K562 (cell line): ENCODE measurements at regions not wholly inside any gene's neighbourhood (a gene's known extent, or its start where the extent isn't known, plus 50 kb on each side); places are given as distances from the start of the nearest gene placed in this dataset.

Source experiments
- ATAC-seq: fragments of 200-7000 bp; cut with Tn5 transposase; 3 replicates; pipeline ENCODE4 v1.9.1; 2020; ENCODE audit warnings: moderate library complexity
- BruUV-seq: library from RNA; stranded (reverse); fragments of 400-500 nt; replicated peaks from 2 replicates; lab custom pipeline; 2021; lab: Mats Ljungman, UMichigan
- CTCF ChIA-PET: fragments of 300-600 bp; formaldehyde crosslinking; extraction: SDS; loops from one replicate; lab custom pipeline; 2021; ENCODE audit warnings: low intra/inter-chr PET ratio; lab: Yijun Ruan, JAX
- POLR2A ChIA-PET: fragments of 300-600, 350-650 bp; sonication (Branson Sonifier 250); formaldehyde crosslinking; extraction: SDS; loops from one replicate; lab custom pipeline; 2021; ENCODE audit warnings: antibody characterized with exemption, inconsistent platforms; lab: Yijun Ruan, JAX
- DNase-seq, 4 experiments: peaks; one replicate each; pipeline versions ENCODE4 v3.0.0 to v3.0.0-alpha.2; 2011 to 2018; ENCODE audit warnings: low spot score in 3 of 4, mixed read lengths in 3 of 4; ENCODE audit errors: extremely low read depth in 1 of 4
- FAIRE-seq: peaks from 2 replicates; lab custom pipeline; 2011; peaks lifted over from hg19 to GRCh38; lab: Jason Lieb, UNC
- H2AFZ ChIP-seq: 2 replicates; pipeline ENCODE4 v1.6.0; 2011; ENCODE audit warnings: low read depth, low read length, control low read depth, inconsistent platforms
- H3K27ac ChIP-seq: fragments of 200-600 bp; 3 replicates; pipeline ENCODE4 v1.8.0; 2011; ENCODE audit warnings: low read depth, mild to moderate bottlenecking, control low read depth, inconsistent platforms, low read length, moderate library complexity, mixed read lengths; ENCODE audit errors: extremely low read depth
- H3K27me3 ChIP-seq, 2 experiments: fragments of 300-600 bp in 1 of 2; 2 replicates in 1 of 2; 3 replicates in 1 of 2; pipeline versions ENCODE4 v1.6.0 to v1.8.0; 2011; ENCODE audit warnings: inconsistent platforms in 2 of 2, low read length in 2 of 2, mild to moderate bottlenecking in 1 of 2, mixed read lengths in 1 of 2, moderate library complexity in 1 of 2; ENCODE audit not compliant: control insufficient read depth in 2 of 2, insufficient read depth in 2 of 2
- H3K36me3 ChIP-seq: fragments of 300-600 bp; 3 replicates; pipeline ENCODE4 v1.8.0; 2011; ENCODE audit warnings: mild to moderate bottlenecking, low read length, inconsistent platforms; ENCODE audit not compliant: control insufficient read depth, insufficient read depth
- H3K4me1 ChIP-seq, 2 experiments: fragments of 200-600 bp in 1 of 2; replicated peaks in 1 of 2; 2 replicates in 1 of 2; 3 replicates in 1 of 2; pipeline versions ENCODE4 v1.5.1 to v1.8.0; 2011; ENCODE audit warnings: inconsistent platforms in 2 of 2, low read length in 2 of 2, mild to moderate bottlenecking in 1 of 2, mixed read lengths in 1 of 2, moderate library complexity in 1 of 2; ENCODE audit not compliant: control insufficient read depth in 2 of 2, insufficient read depth in 2 of 2
- H3K4me2 ChIP-seq: 2 replicates; pipeline ENCODE4 v1.6.1; 2011; ENCODE audit warnings: low read length, control low read depth, inconsistent platforms, mixed read lengths; ENCODE audit not compliant: insufficient read depth
- H3K4me3 ChIP-seq: fragments of 200-600 bp; sonication (generic), shearing (Covaris generic); 2 replicates; pipeline ENCODE4 v1.5.1; 2016; ENCODE audit warnings: control low read depth, inconsistent platforms
- H3K79me2 ChIP-seq: fragments of 200-600 bp; 3 replicates; pipeline ENCODE4 v1.8.0; 2011; ENCODE audit warnings: low read length, inconsistent platforms; ENCODE audit not compliant: control insufficient read depth, insufficient read depth
- H3K9ac ChIP-seq, 2 experiments: 2 replicates each; pipeline versions ENCODE4 v1.6.0 to v1.6.1; 2011; ENCODE audit warnings: low read depth in 2 of 2, low read length in 2 of 2, control low read depth in 1 of 2, inconsistent platforms in 1 of 2, mild to moderate bottlenecking in 1 of 2, mixed read lengths in 1 of 2; ENCODE audit not compliant: insufficient read depth in 1 of 2
- H3K9me1 ChIP-seq: one replicate; pipeline ENCODE4 v1.6.0; 2011; ENCODE audit warnings: inconsistent platforms, mild to moderate bottlenecking, low read length, moderate library complexity; ENCODE audit not compliant: control insufficient read depth, insufficient read depth
- H3K9me3 ChIP-seq: replicated peaks from 2 replicates; pipeline ENCODE4 v1.5.1; 2011; ENCODE audit warnings: low read depth, low read length, inconsistent platforms; ENCODE audit not compliant: control insufficient read depth, insufficient read depth
- H4K20me1 ChIP-seq: replicated peaks from 2 replicates; pipeline ENCODE4 v1.6.1; 2011; ENCODE audit warnings: low read length, inconsistent platforms, mixed read lengths; ENCODE audit not compliant: control insufficient read depth, insufficient read depth
- CEBPB ChIP-seq: fragments of 450-650 bp; IDR thresholded peaks from 2 replicates; pipeline ENCODE4 v1.6.1; 2016; ENCODE audit warnings: missing genetic modification characterization, missing compliant biosample characterization
- CHD1 ChIP-seq: fragments of 200-600 bp; sonication (generic); IDR thresholded peaks from one replicate; pipeline ENCODE4 v1.6.1; 2012; ENCODE audit warnings: mild to moderate bottlenecking, moderate library complexity, low read length, inconsistent platforms
- CTCF ChIP-seq, 3 experiments: IDR thresholded peaks in 2 of 3; conservative IDR thresholded peaks in 1 of 3; 2 replicates each; pipeline ENCODE4 v1.5.1; 2011 to 2012; ENCODE audit warnings: low read length in 3 of 3, mild to moderate bottlenecking in 3 of 3, control low read depth in 2 of 3, improper control_type of control experiment in 1 of 3, inconsistent platforms in 1 of 3, low read depth in 1 of 3, mixed read lengths in 1 of 3, moderate library complexity in 1 of 3; ENCODE audit not compliant: insufficient read depth in 2 of 3
- ETV6 ChIP-seq, 3 experiments: fragments of 150-350 bp in 1 of 3; sonication (generic) in 1 of 3; formaldehyde crosslinking in 1 of 3; IDR thresholded peaks; 2 replicates each; pipeline versions ENCODE4 v1.6.1 to v1.8.0; 2014 to 2022; ENCODE audit warnings: borderline replicate concordance in 2 of 3, low read depth in 2 of 3, antibody characterized with exemption in 1 of 3, low read length in 1 of 3, mild to moderate bottlenecking in 1 of 3, missing genetic modification reagents in 1 of 3
- GABPA ChIP-seq: fragments of 200-800 bp; sonication (Bioruptor generic); conservative IDR thresholded peaks from 2 replicates; pipeline ENCODE4 v1.6.1; 2016; ENCODE audit warnings: low read depth, missing genetic modification characterization, missing compliant biosample characterization
- HBP1 ChIP-seq: fragments of 450-650 bp; formaldehyde crosslinking; IDR thresholded peaks from 2 replicates; pipeline ENCODE4 v1.4.0; 2022; ENCODE audit warnings: missing genetic modification characterization
- HDAC1 ChIP-seq, 2 experiments: fragments of 450-650 bp; IDR thresholded peaks; 2 replicates each; pipeline ENCODE4 v1.6.1; 2016 to 2017; ENCODE audit warnings: inconsistent platforms in 1 of 2, mild to moderate bottlenecking in 1 of 2, moderate library complexity in 1 of 2
- HMG20B ChIP-seq: fragments of 250-450 bp; sonication (Bioruptor Pico); IDR thresholded peaks from 2 replicates; pipeline ENCODE4 v1.5.0; 2021; ENCODE audit warnings: mild to moderate bottlenecking
- KDM5B ChIP-seq: fragments of 200-600 bp; sonication (generic); IDR thresholded peaks from 2 replicates; pipeline ENCODE4 v1.6.1; 2012; ENCODE audit warnings: low read depth, mild to moderate bottlenecking, moderate library complexity, low read length, control low read depth, inconsistent platforms; ENCODE audit not compliant: insufficient replicate concordance
- RCOR1 ChIP-seq, 2 experiments: IDR thresholded peaks; 2 replicates each; pipeline ENCODE4 v1.6.1; 2012; ENCODE audit warnings: low read depth in 2 of 2, low read length in 2 of 2, borderline replicate concordance in 1 of 2, improper control_type of control experiment in 1 of 2
- ZC3H11A ChIP-seq: IDR thresholded peaks from 2 replicates; pipeline ENCODE4 v1.6.1; 2012; ENCODE audit warnings: low read depth, low read length, improper control_type of control experiment
- WGBS: fragments of 100-300 bp; shearing (Covaris generic); methylation state at CpG from one replicate; pipeline ENCODE4 v1.1.6; 2016; ENCODE audit warnings: low coverage, mixed read lengths; ENCODE audit not compliant: insufficient coverage; ENCODE audit errors: missing lambda C conversion rate; 5-methylcytosine and 5-hydroxymethylcytosine counted together
- in situ Hi-C: fragments of 300-500 bp; cut with MboI; formaldehyde crosslinking; loops from 4 replicates; pipeline ENCODE4 v1.15.0; 2018; ENCODE audit warnings: inconsistent platforms, mixed read lengths
- intact Hi-C: fragments of 100-400 bp; cut with micrococcal nuclease; formaldehyde crosslinking; loops from 2 replicates; pipeline ENCODE4 v1.14.2; 2022

- Histone ChIP-seq H3K27ac (no peak overlapping the region), H4K20me1 (no peaks in the 10 kb centered on the region), H3K9ac (no peak overlapping the region), H3K9me1 (no peaks in the 10 kb centered on the region), H3K4me3 (no peak overlapping the region), H3K79me2 (no peaks in the 10 kb centered on the region), H3K27me3 (no peaks in the 10 kb centered on the region), H3K36me3 (no peaks in the 10 kb centered on the region), H3K9me3 (no peaks in the 10 kb centered on the region), H2AFZ (no peak overlapping the region), H3K4me1 (no peaks in the 10 kb centered on the region), H3K4me2 (no peak overlapping the region)
- in situ Hi-C loops (no loop called here), intact Hi-C loops (no loop called here)
- DNase-seq, result no peak
- BruUV-seq, result no TSS peak
- ChIA-PET CTCF (no interaction called here), POLR2A (interaction anchor here (0.6 kb wide), 1 partner anchor 491 kb away, joined by 3 read pairs; no protein-coding TSS in a partner anchor)
- 35% methylated on average over 3 of the region's 3 CpGs for WGBS
- ATAC-seq, result no peak
- TF ChIP-seq CEBPB (tag) (peak; percentile 36; the same call in 1 of the 2 replicates), HDAC1 (IDR thresholded peaks at IDR 0.05) (no peak)
- FAIRE-seq, result no peak
These were observed 97.4 kb upstream of the CNR1 start for GRCh38 chr6:88263591-88263990.

GRCh38 chr6:88262332-88262731 is 96.2 kb upstream of the CNR1 start:
- H3K36me3 ChIP-seq, result no peaks in the 10 kb centered on the region
- intact Hi-C loops, result no loop called here
- no peaks in the 10 kb centered on the region for H3K4me1 ChIP-seq
- H4K20me1 ChIP-seq, result no peaks in the 10 kb centered on the region
- no peak overlapping the region for H3K4me3 ChIP-seq
- no peaks in the 10 kb centered on the region for H3K79me2 ChIP-seq
- no peak for FAIRE-seq
- CTCF ChIA-PET, result no interaction called here
- 30% methylated on average over 6 of the region's 6 CpGs for WGBS
- no TSS peak for BruUV-seq
- DNase-seq, result no peak
- POLR2A ChIA-PET, result no interaction called here
- H3K9me1 ChIP-seq, result no peaks in the 10 kb centered on the region
- in situ Hi-C loops, result no loop called here
- H3K9ac ChIP-seq, result no peak overlapping the region
- no peaks in the 10 kb centered on the region for H3K9me3 ChIP-seq
- no peaks in the 10 kb centered on the region for H3K27me3 ChIP-seq
- no peak overlapping the region for H3K27ac ChIP-seq
- no peak overlapping the region for H2AFZ ChIP-seq
- ATAC-seq, result no peak
- H3K4me2 ChIP-seq, result no peak overlapping the region
- no peak for TF ChIP-seq HMG20B
- no peak for TF ChIP-seq CTCF (IDR thresholded peaks at IDR 0.05 in 2 of 3, conservative IDR thresholded peaks at IDR 0.05 in 1 of 3; ENCODE audit: insufficient read depth in 2 of 3, low read depth in 1 of 3, low read length in 3 of 3)
- no peak for TF ChIP-seq ZC3H11A
- no peak for TF ChIP-seq KDM5B
- no peak for TF ChIP-seq RCOR1 (IDR thresholded peaks at IDR 0.05; ENCODE audit: borderline replicate concordance in 1 of 2, low read depth in 2 of 2, low read length in 2 of 2)
- TF ChIP-seq ETV6 (IDR thresholded peaks at IDR 0.05; ENCODE audit: borderline replicate concordance in 1 of 2, low read depth in 2 of 2, low read length in 1 of 2), result no peak
- no peak for TF ChIP-seq ETV6 (CRISPR knock-in tag; IDR thresholded peaks at IDR 0.05; ENCODE audit: borderline replicate concordance)
- no peak for TF ChIP-seq HBP1
- no peak for TF ChIP-seq CHD1
- no peak for TF ChIP-seq GABPA (tag)
